Cardiac muscle cell (in vitro differentiated cells and primary cell): ENCODE measurements at regions not wholly inside any gene's neighbourhood (a gene's known extent, or its start where the extent isn't known, plus 50 kb on each side); places are given as distances from the start of the nearest gene placed in this dataset.
"Not testable (repeated sequence)": the region's sequence is repeated elsewhere in the genome, so short reads cannot be mapped to it uniquely, and the experiment has no call there.

Source experiments
- DNase-seq, 2 donors: peaks; one replicate each; pipeline versions ENCODE4 v3.0.0 to v3.0.0-alpha.2; 2010 to 2017; ENCODE audit warnings: low read depth in 1 of 2, low spot score in 1 of 2
- H3K27ac ChIP-seq: fragments of 200-600 bp; sonication (generic); 2 replicates; pipeline ENCODE4 v1.5.1; 2016
- H3K27me3 ChIP-seq: fragments of 200-600 bp; sonication (generic); 2 replicates; pipeline ENCODE4 v1.6.0; 2016; ENCODE audit warnings: control low read depth
- H3K36me3 ChIP-seq: fragments of 200-600 bp; sonication (generic); 2 replicates; pipeline ENCODE4 v1.5.1; 2016; ENCODE audit warnings: control low read depth
- H3K4me1 ChIP-seq: fragments of 200-600 bp; sonication (generic); 2 replicates; pipeline ENCODE4 v1.8.1; 2017; ENCODE audit warnings: low read depth, mild to moderate bottlenecking, mixed run types
- H3K4me3 ChIP-seq: fragments of 200-600 bp; sonication (generic); 2 replicates; pipeline ENCODE4 v1.5.1; 2016; ENCODE audit warnings: mild to moderate bottlenecking
- H3K9me3 ChIP-seq: fragments of 200-600 bp; sonication (generic); 2 replicates; pipeline ENCODE4 v1.5.1; 2017; ENCODE audit warnings: low read depth, mild to moderate bottlenecking, control low read depth
- CTCF ChIP-seq: IDR thresholded peaks from 2 replicates; pipeline ENCODE4 v1.5.1; 2012; ENCODE audit warnings: low read depth, mild to moderate bottlenecking, low read length

- peak in 1 of 2 donors; percentile 43 for DNase-seq
- H3K9me3 ChIP-seq = no peaks in the 10 kb centered on the region
- no peak for TF ChIP-seq CTCF
- no peak overlapping the region for H3K27ac ChIP-seq
- peaks cover 30% of the 10 kb centered on the region for H3K4me1 ChIP-seq
- H3K4me3 ChIP-seq = no peak overlapping the region
- H3K36me3 ChIP-seq = no peaks in the 10 kb centered on the region
- no peaks in the 10 kb centered on the region for H3K27me3 ChIP-seq
These were observed 65.4 kb upstream of the SSBP3 start for GRCh38 chr1:54471588-54471987.

- H3K9me3 ChIP-seq, DNase-seq, H3K27me3 ChIP-seq: not testable (repeated sequence)
These were observed 63.2 kb upstream of the SSBP3 start for GRCh38 chr1:54469444-54469843.

GRCh38 chr1:54468288-54469084, 62.3 kb upstream of the SSBP3 start:
- H3K36me3 ChIP-seq, H3K4me3 ChIP-seq, H3K27ac ChIP-seq, DNase-seq, H3K27me3 ChIP-seq, H3K9me3 ChIP-seq: not testable (repeated sequence)
- H3K4me1 ChIP-seq = peaks cover 35% of the 10 kb centered on the region

More at GRCh38 chr1:54469444-54469843, 63.2 kb upstream of the SSBP3 start:
- H3K27ac ChIP-seq, H3K4me3 ChIP-seq, H3K36me3 ChIP-seq: not testable (repeated sequence)
- peaks cover 29% of the 10 kb centered on the region for H3K4me1 ChIP-seq

GRCh38 chr1:54465351-54465811, 59.2 kb upstream of the SSBP3 start:
- Histone ChIP-seq H3K27me3 (no peaks in the 10 kb centered on the region), H3K4me1 (peaks cover 51% of the 10 kb centered on the region), H3K4me3 (no peak overlapping the region), H3K9me3 (no peaks in the 10 kb centered on the region), H3K27ac (peak overlapping the region; percentile 89), H3K36me3 (no peaks in the 10 kb centered on the region)
- peak in 1 of 2 donors; percentile 94 for DNase-seq
- no peak for TF ChIP-seq CTCF

- no peak for TF ChIP-seq CTCF
- Histone ChIP-seq H3K27ac (peak overlapping the region; percentile 89), H3K4me1 (peaks cover 58% of the 10 kb centered on the region), H3K27me3 (no peaks in the 10 kb centered on the region), H3K4me3 (no peak overlapping the region), H3K36me3 (no peaks in the 10 kb centered on the region), H3K9me3 (no peaks in the 10 kb centered on the region)
- no peak for DNase-seq
These were observed 58.4 kb upstream of the SSBP3 start for GRCh38 chr1:54464477-54465146.

GRCh38 chr1:54464031-54464476, 57.9 kb upstream of the SSBP3 start:
- H3K4me1 ChIP-seq = peaks cover 64% of the 10 kb centered on the region
- no peaks in the 10 kb centered on the region for H3K36me3 ChIP-seq
- no peak for DNase-seq
- no peaks in the 10 kb centered on the region for H3K27me3 ChIP-seq
- H3K9me3 ChIP-seq = no peaks in the 10 kb centered on the region
- H3K27ac ChIP-seq = peak overlapping the region; percentile 89
- no peak overlapping the region for H3K4me3 ChIP-seq
- no peak for TF ChIP-seq CTCF
